Suppressor macrophage treated with lipopolysaccharide for 4 hours (primary cell): ENCODE measurements at regions not wholly inside any gene's neighbourhood (a gene's known extent, or its start where the extent isn't known, plus 50 kb on each side); places are given as distances from the start of the nearest gene placed in this dataset.
"Not testable (repeated sequence)": the region's sequence is repeated elsewhere in the genome, so short reads cannot be mapped to it uniquely, and the experiment has no call there.

Experiments used
- DNase-seq: peaks from one replicate; pipeline ENCODE4 v3.0.0-alpha.2; 2020

DNA sequence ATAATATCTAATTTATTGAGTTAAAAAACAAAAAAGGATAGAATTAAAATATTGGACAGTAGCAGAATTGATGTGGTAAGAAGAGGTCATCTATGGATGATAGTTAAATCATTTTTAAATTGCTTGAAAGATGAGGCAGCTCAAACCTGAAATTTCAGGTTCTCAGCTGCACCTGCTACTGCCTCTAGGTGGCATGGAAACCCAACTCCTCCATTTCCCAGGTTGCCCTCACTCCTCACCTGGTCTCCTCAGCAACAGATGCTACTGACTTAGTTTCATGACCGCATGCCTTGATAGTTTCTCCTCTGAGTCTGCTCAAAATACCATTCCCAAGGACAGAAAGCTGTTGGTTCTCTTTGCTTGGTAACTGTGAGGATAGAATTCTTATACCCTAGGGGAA, 148.1 kb downstream of the ABHD5 start:
- no peak for DNase-seq

GRCh38 chr3:43843386-43843785, 152.6 kb downstream of the ABHD5 start:
- no peak for DNase-seq

DNA sequence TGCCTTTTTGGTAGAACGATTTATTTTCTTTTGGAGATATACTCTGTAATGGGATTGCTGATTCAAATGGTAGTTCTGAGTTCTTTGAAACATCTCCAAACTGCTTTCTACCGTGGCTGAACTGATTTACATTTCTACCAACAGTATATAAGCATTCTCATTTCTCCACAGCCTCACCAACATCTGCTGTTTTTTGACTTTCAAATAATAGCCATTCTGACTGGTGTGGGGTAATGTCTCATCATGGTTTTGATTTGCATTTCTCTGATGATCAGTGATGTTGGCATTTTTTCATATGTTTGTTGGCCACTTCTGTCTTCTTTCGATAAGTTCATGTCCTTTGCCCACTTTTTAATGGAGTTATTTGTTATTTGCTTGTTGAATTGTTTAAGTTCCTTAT, 154.0 kb downstream of the ABHD5 start:
- no peak for DNase-seq

GRCh38 chr3:43845553-43845952, 154.8 kb downstream of the ABHD5 start:
- DNase-seq = not testable (repeated sequence)

DNA sequence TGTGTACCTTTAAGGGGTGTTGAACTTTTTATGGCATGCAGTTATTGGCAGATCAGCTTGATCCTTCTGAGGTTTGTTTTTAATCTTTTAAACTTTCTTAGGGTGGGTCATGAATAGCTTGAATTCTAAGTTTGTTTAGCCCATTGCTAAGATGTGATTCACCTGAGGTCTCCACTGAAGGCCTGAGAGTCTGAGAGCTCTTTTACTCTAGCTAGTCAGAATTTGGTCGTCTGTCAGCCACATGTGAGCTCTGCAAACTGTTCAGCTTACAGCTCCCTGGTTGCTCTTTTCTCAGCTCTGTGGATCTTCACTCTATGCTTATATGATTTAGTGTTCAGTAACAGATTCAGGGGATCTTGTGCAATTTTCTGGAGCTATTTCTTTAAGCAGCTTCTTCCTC, 161.3 kb downstream of the ABHD5 start:
- no peak for DNase-seq

- DNase-seq = no peak
Measured at GRCh38 chr3:43854283-43854682, 163.5 kb downstream of the ABHD5 start.

GRCh38 chr3:43854916-43855315, 164.2 kb downstream of the ABHD5 start:
- DNase-seq = no peak

DNA sequence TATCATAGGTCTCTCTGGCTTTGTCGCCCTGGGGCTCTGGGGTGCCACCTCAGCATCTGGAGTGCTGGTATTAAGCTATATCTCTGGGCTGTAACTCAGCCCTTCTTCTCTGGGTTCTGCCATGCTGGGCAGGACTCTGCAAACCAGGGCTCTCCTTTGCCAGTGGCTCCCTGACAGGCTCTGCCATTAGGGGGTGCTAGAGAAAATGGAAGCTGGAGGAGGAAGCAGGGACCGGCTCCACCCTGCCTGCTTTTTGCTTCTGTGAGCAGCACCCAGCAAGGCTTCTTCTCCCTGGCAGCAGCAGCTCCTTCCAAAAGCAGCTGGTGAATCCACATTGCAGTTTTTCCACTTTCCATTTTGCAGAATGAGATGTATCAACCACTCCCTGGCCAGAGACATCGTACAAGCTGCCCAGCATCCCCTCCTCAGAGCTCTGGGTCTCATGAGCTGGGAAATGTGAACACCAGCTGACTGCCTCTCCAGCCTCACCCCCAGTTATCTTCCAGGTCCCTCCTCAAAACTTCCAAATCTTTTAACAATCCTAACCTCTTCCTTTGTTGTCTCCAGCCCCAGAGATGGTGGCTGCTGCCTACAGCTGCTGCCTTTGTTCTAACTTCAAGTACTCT, 165.0 kb downstream of the ABHD5 start:
- peak; percentile 75 for DNase-seq

DNA sequence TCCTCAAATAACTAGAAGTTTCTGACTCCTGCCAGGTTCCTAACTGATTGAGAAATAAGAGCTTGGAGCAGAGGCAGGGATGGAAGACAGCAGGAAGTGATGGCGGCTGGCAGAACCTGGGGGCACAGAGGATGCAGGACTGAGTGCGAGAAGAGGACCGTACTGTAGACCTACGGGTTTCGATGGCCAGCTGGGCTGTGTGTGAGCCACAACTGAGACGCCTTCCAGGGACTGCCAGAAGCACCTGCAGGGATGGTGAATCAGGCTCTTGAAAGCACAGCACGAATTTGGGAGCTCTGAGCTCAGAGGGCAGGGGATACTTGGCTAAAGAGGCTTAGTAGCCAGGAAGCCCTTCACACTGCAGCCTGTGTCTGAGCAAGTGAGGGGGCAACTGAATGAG, 165.6 kb downstream of the ABHD5 start:
- DNase-seq = no peak

DNA sequence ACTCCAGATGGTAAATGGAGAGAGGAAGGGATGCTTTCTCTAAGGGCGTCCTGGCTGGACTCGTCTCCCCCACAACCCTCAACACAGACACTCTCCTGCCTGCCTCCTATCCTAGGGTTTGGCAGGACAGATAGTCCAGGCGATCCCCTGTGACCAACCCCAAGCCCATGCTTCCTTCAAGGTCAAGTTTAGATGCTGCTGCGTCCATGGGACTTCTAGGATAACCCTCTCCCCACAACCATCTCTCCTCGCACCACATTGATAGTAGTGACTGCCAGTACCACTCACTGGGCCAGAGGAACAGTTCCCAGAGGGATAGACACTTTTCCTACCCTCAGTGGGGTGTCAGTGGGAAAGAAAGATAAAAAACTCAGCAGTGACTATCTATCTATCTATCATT, 166.0 kb downstream of the ABHD5 start:
- DNase-seq = no peak

DNA sequence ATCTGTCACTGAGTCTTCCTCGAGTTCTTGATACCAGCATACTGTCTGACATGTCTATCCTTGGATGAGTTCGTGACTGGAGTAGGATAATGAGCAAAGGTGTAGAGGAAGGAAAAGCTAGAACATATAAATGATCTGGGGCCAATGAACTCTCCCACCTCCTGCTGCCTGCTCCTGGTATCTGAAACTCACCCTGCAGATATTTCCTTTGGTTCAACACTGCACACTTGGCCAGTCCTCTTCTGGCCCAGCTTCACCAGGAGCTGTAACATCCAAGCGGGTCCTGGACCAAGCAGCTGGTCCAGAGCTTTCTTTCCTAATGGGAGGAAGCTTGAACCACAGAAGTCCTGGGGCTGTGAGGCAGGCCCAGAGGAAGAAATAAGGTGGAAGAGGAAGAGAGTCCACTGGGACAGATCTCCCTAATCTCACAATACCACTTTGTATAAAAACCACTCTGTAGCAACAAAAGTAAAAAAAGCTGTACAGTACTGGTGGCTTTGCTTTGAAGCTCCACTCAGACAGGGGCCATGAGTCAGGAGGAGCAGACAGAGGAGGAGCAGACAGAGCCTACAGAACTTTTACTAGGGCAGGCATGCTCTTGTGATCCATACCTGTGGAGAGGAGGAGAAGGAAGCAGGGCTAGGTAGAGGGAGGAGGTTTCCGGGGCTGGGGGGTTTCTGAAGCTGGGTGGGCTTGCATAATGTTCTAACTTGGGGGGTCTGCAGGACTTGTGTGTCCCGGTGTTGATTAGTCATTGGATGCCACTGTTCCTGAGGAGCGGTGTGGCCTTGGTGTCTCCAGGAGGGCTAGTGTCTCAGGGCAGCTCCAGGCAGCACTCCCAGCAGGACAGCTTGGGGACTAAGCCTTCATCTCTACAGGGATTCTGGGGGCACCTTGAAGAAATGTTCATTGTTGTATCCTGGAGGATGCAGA, 166.9 kb downstream of the ABHD5 start:
- no peak for DNase-seq

DNA sequence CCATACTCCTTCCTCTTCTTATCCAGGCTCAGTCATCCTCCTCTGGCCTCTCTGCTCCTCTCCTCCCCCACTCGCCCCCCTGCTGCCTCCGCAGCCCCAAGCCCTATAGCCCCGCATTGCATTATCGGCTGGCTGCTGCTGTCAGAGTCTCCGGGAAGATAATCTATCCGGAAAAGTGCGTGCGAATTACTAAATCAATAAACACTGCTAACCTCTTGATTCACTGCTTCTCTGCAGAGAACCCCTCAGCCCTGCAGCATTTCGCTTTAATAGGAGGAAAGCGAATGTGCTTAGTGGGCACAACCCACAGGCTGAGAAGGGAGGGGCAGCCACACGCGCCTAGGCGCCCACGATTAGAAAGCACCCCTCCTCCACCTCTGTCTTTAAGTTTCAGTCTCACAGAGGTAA, 167.6 kb downstream of the ABHD5 start:
- DNase-seq = no peak

DNA sequence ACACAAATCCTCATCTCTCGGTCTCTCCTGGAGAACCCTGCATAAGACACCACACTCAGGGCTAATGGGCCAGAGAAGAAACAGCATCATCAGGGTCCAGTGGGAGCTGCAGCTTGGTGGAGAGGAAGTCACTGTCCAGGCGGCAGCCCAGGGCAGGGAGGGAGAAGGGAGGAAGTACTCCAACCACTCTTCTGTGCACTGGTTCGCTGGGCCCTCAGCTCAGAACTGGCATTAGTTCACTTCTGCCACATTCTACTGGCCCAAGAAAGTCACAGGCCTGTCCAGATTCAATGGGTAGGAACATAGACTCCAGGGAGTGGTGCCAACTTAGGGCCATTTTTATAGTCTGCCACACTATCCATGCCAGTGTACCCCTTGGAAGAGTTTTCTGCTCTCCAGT, 169.0 kb downstream of the ABHD5 start:
- DNase-seq = no peak

DNA sequence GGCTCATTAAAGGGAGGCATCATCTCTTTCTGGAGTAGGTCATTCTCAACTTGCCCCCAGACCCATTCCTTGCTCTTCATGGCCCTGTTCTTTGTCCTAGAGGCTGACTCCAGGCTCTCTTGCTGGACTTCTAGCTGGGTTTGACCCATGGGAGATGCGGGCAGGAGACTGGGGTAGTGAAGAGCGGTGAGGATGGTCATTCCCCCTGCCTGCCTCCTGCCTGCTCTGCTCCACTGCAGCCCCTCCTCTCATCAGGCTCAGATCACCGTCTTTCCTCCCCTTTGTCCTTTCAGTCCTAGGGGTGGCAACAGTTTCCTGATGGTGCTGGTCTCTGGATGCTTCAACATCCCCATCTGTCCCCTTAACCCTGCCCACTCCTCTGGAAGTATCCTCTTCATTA, 170.9 kb downstream of the ABHD5 start:
- no peak for DNase-seq

DNA sequence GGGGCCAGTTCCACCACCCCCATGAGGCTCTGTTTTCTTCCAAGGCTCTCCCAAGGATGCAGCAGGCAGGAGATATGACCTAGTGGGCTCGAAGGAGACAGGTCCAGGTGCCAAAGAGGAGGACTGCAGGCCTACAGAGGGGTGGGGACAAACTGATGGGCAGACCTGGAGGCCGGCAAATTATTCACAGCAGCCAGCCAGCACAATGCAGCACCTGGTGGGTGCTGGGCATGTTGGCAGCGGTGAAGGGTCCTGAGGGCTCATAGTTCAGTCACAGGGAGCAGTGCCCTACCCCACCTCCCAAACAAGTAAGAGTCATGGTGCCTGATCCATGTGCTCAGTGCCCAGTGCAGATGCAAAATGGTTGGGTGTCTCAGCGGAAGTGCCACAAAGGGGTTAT, 171.7 kb downstream of the ABHD5 start:
- no peak for DNase-seq

DNA sequence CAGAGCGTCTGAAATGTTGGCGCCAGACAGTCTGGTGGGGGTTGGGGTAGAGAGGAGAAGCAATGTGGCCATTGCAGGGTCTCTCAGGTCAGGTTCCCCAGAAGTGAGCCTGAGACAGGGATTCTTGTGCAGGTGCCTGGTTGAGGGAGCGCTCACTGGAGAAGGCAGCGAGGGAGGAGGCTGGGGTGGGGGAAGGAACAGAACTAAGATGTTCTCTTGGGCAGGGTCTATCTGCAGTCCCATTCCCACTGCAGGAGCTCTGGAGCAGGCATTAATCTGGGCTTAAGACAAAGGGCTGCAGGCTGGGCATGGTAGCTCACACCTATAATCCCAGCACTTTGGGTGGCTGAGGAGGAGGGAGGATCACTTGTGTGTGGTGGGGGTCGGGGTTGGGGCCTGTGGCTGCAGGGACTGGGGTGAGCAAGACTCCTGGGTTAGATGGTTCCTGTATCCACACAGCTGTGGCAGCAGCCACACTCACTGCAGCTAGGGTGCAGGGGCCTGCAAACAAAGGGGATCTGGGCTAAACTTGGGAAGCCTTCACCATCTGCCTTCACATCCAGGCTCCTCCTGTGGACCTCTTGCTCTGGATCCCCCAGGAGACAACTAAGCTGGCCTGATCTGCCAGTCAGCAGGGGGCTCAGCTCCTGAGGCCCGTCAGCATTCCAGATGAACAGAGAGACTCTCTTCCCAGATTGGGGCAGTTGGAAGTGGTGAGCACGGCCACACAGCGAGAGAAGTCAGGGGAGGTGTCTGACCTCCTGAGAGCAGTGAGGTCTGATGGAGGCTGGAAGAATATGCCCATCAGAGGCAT, 172.5 kb downstream of the ABHD5 start:
- no peak for DNase-seq

DNA sequence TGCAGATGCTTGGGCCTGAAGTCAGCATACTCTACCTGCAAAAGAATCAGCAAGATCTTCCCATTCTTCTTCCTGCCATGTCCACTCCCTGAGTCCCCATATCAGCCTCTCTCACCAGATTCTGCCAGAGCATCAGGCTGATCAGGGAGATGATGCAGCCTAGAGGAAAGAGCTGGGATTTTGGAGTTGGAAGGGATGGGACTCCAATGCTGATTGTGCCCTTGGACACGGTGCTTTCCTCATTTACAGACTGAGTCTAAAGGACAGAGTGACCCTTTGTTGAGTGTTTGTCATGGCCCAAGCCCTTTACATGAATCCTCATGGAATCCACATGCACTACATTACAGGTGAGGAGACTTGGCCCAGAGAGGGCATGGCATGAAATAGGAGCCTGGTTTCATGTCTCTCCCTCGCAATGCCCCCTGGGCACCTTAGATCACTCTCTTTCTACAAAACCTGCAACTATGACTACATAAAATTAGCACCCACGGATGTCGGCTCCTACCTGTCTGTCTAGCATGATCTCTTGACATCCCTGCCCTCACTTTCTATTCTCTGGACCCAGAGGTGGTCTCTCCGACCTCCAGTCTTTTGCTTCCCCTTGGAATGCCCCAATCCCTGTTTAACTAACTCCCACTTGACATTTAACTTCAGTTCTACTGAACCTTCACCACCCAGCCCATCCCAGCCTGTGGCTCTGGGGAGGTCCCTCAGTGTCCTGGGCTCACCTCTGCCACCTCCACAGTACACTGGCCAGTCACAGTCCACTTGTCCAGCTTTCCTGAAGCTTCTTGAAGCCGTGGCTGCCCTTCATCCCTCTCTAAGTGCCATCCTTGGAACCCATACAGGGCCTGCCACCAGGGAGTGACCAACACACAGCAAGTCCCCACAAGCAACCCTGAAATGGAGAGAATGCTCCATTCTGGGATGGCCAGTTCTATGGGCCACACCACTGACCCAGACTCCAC, 173.5 kb downstream of the ABHD5 start:
- DNase-seq = no peak

DNA sequence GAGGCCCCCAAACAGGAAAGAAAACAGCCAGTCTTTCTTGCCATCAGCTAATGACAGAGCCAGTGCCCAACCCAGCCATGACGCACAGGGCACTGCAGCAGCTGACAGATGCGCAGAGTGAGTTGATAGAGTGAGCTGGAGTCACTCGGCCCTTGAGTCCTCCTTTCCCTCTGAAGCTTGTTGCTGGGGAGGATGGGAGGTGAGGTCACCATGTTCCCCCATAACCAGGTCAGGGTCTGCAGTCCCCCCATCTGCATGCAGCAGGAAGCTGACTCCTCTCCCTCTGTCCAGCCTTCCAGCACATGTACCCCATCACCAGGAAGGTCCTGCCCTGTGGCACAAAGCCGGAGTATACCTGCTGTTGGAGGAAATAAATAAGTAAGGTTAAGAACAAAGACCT, 174.6 kb downstream of the ABHD5 start:
- no peak for DNase-seq

DNA sequence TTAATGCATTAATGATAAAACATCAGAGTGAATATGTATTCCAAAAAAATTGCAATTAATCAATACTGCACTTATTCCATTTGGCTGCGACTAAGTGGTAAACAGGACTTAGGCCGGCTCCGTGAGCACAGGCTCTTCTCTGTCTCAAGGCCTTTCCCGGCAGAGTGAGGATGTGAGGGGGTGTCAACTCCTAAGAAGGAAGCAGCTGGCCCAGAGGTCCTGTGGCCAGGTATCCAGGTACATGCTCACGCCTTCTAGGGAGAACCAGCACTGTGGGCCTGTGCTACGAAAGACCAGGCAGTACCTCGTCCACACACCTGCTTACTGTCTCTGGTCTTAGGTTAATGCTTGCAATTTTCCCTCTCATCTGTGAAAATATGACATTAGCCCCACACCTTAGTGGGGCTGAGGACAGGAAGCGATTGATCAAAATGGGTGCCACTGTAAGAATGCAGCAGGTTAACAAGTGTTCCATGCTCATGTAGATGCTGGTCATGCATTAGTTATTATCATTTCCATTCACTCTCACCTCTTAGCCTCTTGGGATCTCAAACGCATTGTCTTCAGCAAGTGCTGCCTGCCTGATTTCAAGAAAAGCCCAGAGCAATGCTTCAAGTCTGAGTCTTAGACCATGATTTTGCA, 175.3 kb downstream of the ABHD5 start:
- no peak for DNase-seq

- DNase-seq = no peak
Measured at GRCh38 chr3:43866529-43867353, 176.0 kb downstream of the ABHD5 start.
